ENCODE measurements at regions not wholly inside any gene's neighbourhood (a gene's known extent, or its start where the extent isn't known, plus 50 kb on each side); places are given as distances from the start of the nearest gene placed in this dataset.

DNA sequence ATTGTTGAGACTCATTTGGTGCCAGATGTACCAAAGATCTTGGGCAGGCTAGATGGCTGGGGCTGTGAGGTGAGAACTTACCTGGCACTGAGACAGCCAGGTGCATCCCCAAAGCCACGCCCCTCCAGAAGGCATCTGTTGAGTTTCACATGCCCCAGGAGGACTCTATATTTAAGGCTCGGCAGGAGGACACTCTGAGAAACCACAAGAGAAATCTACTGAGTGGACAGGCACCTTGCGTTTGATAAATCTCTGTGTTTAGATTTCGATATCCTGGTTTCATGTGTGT lies 197.9 kb upstream of the ZNF536 start:
- TF ChIP-seq, protein P1, sequence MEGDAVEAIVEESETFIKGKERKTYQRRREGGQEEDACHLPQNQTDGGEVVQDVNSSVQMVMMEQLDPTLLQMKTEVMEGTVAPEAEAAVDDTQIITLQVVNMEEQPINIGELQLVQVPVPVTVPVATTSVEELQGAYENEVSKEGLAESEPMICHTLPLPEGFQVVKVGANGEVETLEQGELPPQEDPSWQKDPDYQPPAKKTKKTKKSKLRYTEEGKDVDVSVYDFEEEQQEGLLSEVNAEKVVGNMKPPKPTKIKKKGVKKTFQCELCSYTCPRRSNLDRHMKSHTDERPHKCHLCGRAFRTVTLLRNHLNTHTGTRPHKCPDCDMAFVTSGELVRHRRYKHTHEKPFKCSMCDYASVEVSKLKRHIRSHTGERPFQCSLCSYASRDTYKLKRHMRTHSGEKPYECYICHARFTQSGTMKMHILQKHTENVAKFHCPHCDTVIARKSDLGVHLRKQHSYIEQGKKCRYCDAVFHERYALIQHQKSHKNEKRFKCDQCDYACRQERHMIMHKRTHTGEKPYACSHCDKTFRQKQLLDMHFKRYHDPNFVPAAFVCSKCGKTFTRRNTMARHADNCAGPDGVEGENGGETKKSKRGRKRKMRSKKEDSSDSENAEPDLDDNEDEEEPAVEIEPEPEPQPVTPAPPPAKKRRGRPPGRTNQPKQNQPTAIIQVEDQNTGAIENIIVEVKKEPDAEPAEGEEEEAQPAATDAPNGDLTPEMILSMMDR (IDR thresholded peaks at IDR 0.05): no peak
- Histone ChIP-seq H3K27ac (no peak overlapping the region), H3K9me3 (ENCODE audit: control insufficient read depth, low read length) (no peaks in the 10 kb centered on the region), H3K79me2 (no peaks in the 10 kb centered on the region), H3K4me2 (ENCODE audit: low read length) (no peak overlapping the region), H2AFZ (no peak overlapping the region), H3K9ac (no peak overlapping the region), H3K27me3 (ENCODE audit: control insufficient read depth, insufficient read depth, low read length) (no peaks in the 10 kb centered on the region), H3K4me1 (no peaks in the 10 kb centered on the region), H3K36me3 (ENCODE audit: control insufficient read depth, insufficient read depth, low read length) (no peaks in the 10 kb centered on the region), H3K4me3 (ENCODE audit: low read depth, low read length) (no peak overlapping the region)

DNA sequence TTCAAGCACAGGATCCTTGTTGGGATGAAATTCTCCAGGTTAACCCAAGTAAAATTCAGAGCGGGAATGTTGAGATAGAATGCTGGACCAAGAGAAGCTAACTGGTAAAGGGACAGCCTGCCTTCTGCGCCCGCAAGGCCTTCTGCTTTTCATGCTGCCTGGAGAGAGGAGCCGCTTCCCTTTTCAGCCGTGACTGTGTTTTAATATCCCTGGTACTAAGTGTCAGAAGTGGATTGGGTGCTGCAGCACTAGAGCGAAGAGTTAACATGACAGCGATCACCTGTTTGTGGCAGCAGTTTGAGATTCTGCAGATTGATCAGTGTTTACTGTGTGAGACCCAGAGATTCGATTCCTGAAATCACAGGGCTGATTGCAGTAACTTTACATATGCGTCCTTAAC lies 197.4 kb upstream of the ZNF536 start:
- Histone ChIP-seq H3K27me3 (ENCODE audit: control insufficient read depth, insufficient read depth, low read length) (no peaks in the 10 kb centered on the region), H2AFZ (no peak overlapping the region), H3K4me3 (ENCODE audit: low read depth, low read length) (no peak overlapping the region), H3K4me1 (no peaks in the 10 kb centered on the region), H3K9me3 (ENCODE audit: control insufficient read depth, low read length) (no peaks in the 10 kb centered on the region), H3K27ac (no peak overlapping the region), H3K79me2 (no peaks in the 10 kb centered on the region), H3K9ac (no peak overlapping the region), H3K4me2 (ENCODE audit: low read length) (no peak overlapping the region), H3K36me3 (ENCODE audit: control insufficient read depth, insufficient read depth, low read length) (no peaks in the 10 kb centered on the region)
- TF ChIP-seq, protein P1 (IDR thresholded peaks at IDR 0.05): no peak

DNA sequence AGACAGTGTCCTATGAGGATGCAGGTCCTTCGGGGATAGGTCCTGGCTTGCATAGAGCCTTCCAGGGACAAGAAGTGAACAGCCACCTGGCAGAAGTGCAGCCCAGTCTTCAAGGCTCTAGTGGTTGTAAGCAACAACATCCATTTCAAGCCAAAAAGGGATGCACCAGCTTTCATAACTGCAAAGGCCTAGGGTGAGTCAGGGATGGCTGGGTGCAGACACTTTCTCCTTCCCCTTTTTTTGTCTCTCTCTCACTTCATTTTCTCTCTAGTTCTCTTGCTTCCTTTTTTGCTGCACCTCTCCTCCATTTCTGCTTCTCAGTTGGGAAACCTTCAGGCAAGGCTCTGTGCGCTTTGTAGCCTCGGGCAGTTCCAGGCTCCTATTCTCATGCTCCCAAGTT lies 196.2 kb upstream of the ZNF536 start:
- H2AFZ ChIP-seq: no peak overlapping the region
- TF ChIP-seq, protein P1 (IDR thresholded peaks at IDR 0.05): no peak
- H3K79me2 ChIP-seq: no peaks in the 10 kb centered on the region
- no peaks in the 10 kb centered on the region for H3K27me3 ChIP-seq (ENCODE audit: control insufficient read depth, insufficient read depth, low read length)
- no peak overlapping the region for H3K9ac ChIP-seq
- no peaks in the 10 kb centered on the region for H3K4me1 ChIP-seq
- H3K9me3 ChIP-seq (ENCODE audit: control insufficient read depth, low read length): no peaks in the 10 kb centered on the region
- H3K4me3 ChIP-seq (ENCODE audit: low read depth, low read length): no peak overlapping the region
- H3K4me2 ChIP-seq (ENCODE audit: low read length): no peak overlapping the region
- H3K27ac ChIP-seq: no peak overlapping the region
- H3K36me3 ChIP-seq (ENCODE audit: control insufficient read depth, insufficient read depth, low read length): no peaks in the 10 kb centered on the region

DNA sequence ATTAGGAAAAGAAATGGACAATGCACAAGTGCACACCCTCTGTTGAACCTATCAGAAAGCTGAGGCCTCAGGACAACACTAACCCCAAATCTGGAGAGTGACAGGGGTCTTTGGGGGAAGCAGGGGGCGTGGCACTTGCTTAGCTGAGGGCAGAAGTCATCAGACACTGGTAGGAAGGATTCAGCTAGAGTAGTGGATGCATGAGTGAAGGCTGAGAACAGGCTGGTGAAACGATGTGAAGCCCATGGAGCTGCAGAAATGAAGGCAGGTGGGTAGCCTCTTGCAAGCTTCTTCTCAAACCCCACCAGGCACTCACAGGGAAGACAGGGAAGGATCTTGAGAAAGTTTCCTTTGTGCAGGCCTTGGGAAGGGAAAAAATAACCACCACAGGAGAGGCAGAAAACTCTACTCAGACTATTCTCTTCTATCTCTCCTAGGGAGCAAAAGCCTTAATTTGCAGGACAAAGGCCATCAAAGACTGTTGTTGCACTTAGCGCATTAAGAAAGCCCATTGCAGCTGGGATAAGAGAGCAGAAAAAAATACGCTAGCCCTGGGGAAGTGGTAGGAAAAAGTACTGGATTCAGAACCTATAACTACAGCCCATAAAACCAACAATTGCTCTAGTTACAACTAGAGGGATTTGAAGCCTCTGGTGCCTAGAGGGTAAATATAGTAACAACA lies 193.3 kb upstream of the ZNF536 start:
- Histone ChIP-seq H3K9me3 (ENCODE audit: control insufficient read depth, low read length) (no peaks in the 10 kb centered on the region), H3K27ac (no peak overlapping the region), H2AFZ (no peak overlapping the region), H3K27me3 (ENCODE audit: control insufficient read depth, insufficient read depth, low read length) (no peaks in the 10 kb centered on the region), H3K9ac (no peak overlapping the region), H3K4me1 (no peaks in the 10 kb centered on the region), H3K79me2 (no peaks in the 10 kb centered on the region), H3K4me3 (ENCODE audit: low read depth, low read length) (no peak overlapping the region), H3K36me3 (ENCODE audit: control insufficient read depth, insufficient read depth, low read length) (no peaks in the 10 kb centered on the region), H3K4me2 (ENCODE audit: low read length) (no peak overlapping the region)
- TF ChIP-seq, protein P1 (IDR thresholded peaks at IDR 0.05): no peak

DNA sequence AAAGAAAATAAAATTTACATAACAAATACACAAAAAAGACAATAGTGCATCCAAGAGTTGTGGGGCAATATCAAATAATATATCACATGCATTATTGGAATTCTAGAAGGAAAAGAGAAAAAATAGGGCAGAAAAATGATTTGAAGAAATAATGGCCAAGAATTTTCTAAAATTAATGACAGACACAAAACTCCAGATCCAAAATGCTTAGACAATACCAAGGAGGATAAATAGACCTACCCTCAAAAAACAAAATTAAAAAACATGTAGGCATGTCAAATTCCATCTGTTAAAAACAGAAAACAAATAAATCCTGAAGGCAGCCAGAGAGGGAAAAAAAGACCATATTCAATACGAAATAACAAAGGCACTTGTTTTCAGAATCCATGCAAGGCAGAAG lies 191.5 kb upstream of the ZNF536 start:
- Histone ChIP-seq H3K9me3 (ENCODE audit: control insufficient read depth, low read length) (no peaks in the 10 kb centered on the region), H2AFZ (no peak overlapping the region), H3K27me3 (ENCODE audit: control insufficient read depth, insufficient read depth, low read length) (no peaks in the 10 kb centered on the region), H3K4me3 (ENCODE audit: low read depth, low read length) (no peak overlapping the region), H3K36me3 (ENCODE audit: control insufficient read depth, insufficient read depth, low read length) (no peaks in the 10 kb centered on the region), H3K4me2 (ENCODE audit: low read length) (no peak overlapping the region), H3K4me1 (no peaks in the 10 kb centered on the region), H3K27ac (no peak overlapping the region), H3K9ac (no peak overlapping the region), H3K79me2 (no peaks in the 10 kb centered on the region)
- TF ChIP-seq, protein P1 (IDR thresholded peaks at IDR 0.05): no peak

Measured in parathyroid adenoma (tissue), 2 donors.